GM21825 (cell line): ENCODE measurements at regions not wholly inside any gene's neighbourhood (a gene's known extent, or its start where the extent isn't known, plus 50 kb on each side); places are given as distances from the start of the nearest gene placed in this dataset.
"Not testable (repeated sequence)": the region's sequence is repeated elsewhere in the genome, so short reads cannot be mapped to it uniquely, and the experiment has no call there.

ENCODE experiments used
- ATAC-seq: cut with Tn5 transposase; IDR thresholded peaks from one replicate; pipeline ENCODE4 v1.9.1; 2021; ENCODE audit warnings: mild to moderate bottlenecking, moderate library complexity; ENCODE audit not compliant: unreplicated experiment

DNA sequence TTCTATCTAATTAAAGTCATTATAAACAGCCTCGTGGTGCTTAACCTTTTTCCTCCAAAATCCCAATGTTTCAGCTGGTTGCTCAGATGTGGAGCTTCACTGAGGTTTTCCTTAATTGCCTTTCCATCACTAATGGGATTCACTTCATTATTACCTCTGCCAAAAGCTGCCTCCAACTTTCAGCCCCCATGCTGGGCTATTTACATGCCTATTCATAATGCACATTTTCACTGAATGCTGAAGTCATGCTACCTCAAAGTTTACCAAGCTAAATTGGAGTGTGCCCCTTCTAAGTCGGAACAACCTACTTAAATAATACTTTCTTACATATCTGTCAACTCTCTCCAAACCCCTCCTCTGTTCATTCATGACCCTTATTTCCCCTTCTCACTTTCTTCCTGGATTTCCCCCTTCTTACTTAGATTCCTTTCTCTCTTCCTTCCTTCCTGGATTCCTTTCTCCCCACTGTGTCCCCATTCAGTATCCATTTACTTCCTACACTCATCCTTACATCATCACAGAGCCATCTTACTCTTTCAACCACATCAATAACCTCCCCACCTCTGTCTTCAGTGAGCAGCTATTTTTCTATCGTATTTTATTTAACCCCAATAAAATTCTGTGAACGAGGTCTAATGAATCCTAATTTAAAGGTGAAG, 887.3 kb upstream of the TENM4 start:
- no peak for ATAC-seq

DNA sequence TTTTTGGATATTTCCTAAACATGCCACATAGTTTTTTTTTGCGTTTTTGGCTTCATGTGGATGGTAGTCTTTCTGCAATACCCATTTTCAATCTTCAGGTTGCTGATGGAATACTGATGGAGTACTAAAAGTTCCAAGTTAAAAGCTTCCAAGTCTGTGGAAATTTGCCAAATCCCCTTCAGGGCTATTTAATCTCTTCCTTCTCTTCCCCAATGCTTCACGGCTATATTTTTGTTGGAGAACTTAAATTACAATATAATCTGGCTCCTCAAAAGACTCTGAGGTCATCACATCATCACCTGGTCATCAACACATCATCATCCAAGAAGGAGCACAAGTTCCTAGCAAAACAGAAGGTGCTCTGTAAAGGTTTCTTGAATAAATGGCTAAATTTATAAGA, 881.0 kb upstream of the TENM4 start:
- ATAC-seq = no peak

DNA sequence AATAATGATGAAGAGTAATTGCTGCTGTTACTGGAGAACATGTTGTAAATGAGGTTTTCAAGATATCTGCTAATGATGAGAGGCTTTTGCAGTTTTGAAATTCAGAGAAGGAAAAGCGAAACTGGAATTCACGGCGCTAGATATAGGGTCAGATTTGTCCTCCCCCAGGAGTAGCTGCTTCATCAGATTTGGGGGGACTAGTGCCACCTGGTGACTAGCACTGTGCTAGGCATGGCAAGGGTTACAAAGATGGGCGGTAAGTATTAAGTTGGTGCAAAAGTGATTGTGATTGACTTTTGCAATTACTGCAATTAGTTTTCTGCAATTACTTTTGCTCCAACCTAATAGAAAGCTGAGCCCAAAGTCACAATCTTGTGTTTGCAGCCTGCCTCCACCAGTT, 879.9 kb upstream of the TENM4 start:
- ATAC-seq = no peak

DNA sequence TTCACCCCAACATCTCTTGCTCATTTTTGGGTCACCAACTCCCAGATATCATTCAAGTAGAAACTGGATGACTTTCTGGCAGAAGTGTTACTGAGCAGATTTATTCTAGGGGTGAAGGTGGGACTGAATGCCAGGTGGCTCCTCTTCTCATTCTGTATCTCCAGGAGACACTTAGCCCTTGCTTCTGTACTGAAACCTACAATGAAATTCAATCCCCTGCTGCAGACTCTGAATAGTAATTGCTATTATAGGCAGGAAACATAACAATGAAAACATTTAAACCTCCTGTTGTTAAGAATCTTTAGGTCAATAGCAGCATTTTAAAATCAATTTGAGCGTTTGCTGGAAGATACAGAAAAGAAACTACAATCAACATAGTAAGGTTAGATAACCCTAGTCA, 879.4 kb upstream of the TENM4 start:
- no peak for ATAC-seq

DNA sequence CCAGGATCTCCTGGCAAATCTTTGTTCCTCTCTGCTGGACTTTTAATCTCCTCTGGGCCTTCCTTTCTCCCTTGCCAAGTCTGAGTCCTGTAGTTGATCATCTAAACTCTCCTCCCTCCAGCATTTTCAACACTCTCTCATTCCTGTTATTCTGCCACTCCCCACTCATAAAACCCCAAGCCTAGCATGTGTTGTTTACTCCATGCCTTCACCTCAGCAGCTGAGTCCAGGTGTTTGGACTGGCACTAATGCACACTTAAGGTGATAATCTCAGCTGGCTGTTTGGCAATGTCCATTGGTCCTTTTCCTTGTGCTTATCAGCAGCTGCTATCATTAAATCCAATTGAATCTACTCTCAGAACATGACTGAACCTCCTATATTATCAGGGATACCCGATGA, 876.8 kb upstream of the TENM4 start:
- ATAC-seq = no peak

DNA sequence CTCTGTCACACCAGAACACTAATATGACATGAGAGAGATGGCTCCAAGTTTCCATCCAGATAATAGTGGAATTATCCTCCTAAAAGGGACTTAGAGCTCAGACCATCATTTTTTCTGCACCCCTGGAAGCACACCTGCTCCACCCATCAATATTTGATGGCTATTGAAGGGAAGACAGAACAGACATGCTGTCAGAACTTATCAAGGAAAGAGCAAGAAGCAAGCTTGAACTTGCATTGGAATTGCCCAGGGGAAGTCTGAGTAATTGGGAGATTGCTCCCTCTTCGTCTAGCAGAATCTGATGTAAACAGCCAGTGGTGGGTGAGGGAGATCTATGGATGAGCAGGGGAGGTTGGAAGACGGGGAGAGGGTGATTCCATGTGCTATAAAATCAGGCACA, 874.4 kb upstream of the TENM4 start:
- no peak for ATAC-seq

DNA sequence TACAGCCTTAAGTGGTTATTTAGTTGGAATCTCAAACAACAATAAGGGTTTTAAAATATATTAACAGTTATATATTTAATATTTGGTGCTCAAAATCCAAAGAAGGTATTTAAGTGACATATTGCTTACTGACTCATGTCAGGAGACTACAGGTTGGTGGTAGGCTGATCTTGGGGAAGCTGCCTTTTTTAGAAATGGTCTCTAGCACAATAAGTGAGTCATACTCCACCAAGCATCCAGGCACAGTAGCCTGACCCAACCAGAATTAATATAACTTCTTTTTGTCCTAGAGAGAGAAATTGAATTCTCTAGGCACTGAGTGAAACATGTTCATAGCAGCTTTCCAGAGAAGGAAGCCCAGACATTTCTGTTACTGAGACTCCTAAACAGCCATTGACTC, 868.5 kb upstream of the TENM4 start:
- no peak for ATAC-seq

DNA sequence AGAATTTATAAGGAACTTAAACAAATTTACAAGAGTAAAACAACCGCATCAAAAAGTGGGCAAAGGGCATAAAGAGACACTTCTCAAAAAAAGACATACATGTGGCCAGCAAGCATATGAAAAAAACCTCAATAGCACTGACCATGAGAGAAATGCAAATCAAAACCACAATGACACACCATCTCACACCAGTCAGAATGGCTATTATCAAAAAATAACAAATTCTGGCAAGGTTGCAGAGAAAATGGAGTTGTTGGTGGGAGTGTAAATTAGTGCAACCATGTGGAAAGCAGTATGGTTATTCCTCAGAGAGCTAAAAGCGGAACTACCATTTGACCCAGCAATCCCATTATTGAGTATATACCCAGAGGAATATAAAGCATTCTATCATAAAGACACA, 866.8 kb upstream of the TENM4 start:
- no peak for ATAC-seq

DNA sequence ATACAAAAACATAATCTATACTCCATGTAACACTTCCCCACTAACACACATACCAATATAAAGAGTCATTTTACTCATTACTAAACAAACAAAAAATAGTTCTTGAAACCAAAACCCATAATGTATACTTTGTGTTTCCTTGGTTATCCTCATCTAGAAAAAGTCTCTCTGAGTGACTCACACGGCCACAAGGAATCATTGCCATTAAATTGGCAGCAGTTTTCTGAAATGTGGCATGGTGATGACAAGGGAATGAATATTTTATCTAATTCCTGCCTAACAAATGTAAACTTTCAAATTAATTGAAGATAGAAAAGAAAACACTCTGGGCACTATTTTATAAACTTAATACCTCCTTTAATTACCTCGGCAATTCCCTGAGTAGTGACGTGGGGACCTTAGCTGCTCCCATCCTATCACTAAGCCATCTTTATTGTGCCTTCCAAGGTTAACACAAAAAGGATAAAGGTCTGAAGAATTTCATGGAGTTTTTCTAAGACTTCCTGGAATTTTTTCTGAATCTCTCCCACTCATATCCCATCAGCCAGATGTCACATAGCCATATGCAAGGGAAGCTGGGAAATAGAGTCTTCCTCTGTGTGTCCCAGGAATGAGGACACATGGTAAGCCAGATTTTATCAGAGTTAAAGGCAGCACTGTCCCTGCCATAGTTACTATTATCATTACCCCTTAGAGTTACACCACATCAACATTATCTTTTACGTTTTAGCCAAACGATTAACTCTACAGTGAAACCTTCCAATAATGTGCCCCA, 857.2 kb upstream of the TENM4 start:
- ATAC-seq = no peak

DNA sequence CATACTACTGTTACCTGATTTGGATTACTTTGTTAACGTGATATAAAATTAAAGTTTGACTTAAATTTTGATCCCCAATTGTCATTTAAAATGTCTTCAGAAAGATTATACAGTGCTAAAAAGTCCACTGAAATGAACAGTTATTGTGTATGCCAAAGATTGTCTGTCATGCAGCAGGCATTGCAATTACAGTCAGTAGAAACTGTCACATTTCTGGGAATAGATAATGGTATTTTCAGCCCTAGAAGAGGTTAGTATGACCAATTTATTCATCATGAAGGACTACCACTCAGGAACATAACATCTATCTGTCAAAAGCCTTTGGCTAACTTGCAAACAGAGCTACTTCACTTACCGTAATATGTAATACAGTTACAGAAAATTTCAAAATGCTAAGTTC, 852.5 kb upstream of the TENM4 start:
- no peak for ATAC-seq

DNA sequence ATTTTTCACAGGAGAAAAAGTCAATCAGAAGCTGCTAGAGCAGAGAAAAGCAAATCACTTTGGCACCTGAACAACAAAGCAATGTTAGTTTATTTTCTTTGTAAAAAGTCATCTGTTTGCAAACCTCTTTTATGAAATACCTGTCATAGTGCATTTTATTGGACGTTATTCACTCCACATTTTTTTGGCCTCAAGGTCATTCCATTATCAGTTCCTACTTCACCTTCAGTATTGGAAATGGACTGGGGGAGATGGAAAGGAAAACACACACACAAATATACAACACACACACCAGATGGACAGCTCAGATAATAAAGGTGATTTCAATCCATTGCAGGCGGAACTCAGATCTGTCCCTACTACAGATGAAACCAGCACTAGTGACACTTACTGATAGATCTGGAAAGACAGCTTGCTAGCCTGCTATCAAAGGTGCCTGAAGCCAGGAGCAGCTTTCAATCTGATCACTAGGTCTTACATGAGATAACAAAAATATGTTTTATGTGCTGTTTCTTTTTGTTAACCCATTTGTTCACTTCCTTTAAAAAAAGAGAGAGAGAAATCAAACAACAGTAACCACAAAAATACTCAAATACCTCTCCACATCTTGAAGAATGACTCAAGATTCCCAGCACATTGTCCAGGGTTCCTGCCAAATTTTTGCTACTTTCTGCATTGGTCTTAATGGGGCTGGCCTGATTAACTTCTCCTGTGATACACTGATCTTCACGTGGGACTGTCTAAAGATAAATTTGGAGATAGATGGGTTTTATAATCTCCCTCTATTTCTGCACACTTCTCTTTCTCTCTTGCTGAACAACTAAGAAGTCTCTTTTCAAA, 844.3 kb upstream of the TENM4 start:
- ATAC-seq = no peak

DNA sequence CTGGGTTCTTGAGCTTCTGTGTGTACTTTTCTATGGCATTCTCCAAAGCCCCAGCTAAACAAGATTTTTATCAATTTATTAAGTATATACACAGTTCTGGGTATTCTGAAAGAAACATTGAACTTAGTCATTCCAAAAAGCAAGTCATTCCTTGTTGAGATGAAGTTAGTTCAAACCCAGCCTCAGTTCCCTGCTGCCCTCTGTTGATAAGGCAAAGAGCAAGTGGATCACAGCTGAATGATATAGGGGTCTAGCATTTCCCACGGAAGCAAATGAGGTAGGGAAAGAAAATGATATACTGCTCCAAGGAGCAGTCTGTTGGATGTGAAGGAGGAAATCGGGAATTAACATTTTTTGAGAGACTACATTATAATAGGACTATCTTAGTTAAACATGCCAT, 841.8 kb upstream of the TENM4 start:
- no peak for ATAC-seq

DNA sequence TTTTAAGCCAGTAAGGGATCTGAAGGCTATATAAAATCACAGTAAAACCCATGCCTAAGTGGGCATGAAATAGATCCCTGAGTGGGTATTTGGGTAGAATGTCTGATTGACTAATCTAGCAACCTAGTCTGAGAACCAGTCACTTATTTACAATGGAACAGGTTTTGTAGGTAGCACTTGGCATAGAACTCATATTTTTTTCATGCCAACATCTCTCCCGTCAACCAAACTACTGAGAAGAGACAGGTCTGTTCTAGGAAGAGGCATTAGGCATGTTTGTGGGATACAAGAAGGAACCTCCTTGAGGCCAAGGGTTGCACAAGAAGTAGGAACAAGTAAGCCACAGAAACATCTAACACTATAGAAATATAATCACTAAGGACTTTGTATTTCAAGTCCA, 840.4 kb upstream of the TENM4 start:
- ATAC-seq = no peak

DNA sequence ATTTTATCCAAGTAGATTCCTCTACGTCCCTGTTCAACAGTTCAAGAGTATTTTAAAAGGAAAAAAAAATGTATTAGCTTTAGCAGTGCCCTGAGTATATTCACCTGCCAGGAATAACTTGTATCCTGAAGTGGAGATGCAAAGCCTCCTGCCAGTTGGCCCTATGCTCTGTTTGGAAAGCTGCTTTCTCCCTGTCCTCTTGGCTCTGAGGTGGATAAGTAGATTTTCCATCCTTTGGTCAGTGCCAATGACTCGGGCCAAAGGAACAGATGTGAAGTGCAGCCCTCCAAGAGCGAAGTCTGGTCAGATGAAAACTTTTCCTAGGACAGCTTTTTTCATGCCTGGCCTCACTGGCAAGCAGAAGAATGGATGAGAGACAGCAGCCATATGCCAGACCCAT, 839.9 kb upstream of the TENM4 start:
- ATAC-seq = no peak

DNA sequence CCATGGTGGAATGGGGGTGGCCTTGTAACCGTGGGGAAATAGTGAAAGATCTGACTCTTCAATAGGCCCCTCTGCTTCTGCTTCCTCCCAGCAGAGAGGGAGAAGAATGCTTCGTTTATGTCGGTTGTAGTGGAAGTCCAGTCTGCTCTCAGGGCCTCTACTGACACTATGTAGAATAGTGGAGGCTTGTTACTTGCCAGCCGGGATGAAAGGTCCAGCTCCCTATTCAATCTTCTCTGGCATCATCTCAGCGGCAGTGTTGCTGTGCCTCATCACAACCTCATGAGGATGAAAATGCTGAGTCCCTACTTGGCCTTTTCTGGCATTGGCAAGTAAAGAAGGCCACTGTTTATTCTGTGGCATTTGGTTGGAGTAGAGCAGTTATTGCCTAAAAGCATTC, 820.9 kb upstream of the TENM4 start:
- ATAC-seq = no peak

DNA sequence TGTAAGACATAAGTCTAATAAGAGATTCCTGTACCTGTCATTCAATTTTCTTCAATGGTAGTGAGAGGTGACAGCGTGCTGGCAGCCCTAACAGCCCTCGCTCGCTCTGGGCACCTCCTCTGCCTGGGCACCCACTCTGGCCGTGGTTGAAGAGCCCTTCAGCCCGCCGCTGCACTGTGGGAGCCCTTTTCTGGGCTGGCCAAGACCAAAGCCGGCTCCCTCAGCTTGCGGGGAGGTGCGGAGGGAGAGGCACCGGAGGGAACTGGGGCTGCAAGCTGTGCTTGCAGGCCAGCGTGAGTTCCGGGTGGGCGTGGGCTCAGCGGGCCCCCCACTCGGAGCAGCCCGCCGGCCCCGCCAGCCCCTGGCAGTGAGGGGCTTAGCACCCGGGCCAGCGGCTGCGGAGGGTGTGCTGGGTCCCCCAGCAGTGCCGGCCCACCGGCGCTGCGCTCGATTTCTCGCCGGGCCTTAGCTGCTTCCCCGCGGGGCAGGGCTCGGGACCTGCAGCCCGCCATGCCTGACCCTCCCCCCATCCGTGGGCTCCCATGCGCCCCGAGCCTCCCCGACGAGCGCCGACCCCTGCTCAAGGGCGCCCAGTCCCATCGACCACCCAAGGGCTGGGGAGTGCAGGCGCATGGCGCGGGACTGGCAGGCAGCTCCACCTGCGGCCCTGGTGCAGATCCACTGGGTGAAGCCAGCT, 816.6 kb upstream of the TENM4 start:
- ATAC-seq = not testable (repeated sequence)

DNA sequence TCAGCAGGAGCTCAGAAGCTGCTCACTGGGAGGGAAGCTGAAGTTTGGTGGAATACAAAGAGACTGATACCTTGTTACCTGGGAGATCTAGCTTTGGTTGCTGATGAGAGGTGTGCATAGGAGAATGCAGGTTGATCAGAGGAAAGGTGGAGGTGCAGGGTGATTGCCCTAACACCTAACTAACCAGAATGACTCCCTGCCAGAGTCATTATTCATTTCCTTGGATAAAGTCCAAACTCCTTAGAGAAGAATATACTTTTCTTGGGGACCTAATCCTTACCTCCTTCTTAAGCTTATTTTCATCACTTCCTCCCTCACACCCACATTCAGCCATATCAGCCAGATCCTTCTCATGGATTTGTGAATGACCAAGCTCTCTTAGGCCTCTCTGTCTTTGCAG, 814.2 kb upstream of the TENM4 start:
- ATAC-seq = no peak

DNA sequence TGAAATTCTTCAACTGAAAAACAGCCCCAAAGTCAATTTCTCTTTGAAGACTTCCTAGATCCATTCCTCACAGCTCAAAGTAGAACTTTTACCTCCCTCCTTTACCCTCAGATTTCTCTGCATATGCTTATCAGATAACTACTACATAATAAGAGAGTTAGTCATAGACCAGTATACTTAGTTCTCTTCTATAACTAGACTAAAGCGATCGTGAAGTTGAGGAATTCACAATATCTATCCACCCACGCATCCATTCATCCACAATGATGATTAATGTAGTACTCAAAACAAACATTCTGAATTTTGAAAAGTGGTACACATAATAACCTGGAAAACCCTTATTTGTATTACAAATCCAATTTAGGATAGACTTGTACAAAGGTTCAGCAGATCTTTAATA, 800.9 kb upstream of the TENM4 start:
- no peak for ATAC-seq

DNA sequence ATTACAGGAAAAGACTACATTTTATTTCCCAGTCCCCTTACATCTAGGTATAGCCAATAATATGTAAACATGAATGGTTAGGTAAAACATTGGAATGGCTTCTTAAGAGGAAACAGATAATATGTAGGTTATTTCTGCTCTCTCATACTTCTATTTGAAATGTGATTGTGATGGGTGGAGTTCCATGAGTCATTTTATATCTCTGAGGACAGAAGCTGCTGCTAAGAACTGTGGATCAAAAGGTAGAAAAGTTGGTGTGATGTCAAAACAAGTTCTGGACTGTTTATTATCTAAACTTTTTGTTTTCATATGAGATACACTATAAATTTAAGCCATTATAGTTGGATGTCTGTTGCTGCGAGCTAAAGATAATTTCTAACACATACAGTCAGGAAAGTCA, 799.4 kb upstream of the TENM4 start:
- no peak for ATAC-seq

DNA sequence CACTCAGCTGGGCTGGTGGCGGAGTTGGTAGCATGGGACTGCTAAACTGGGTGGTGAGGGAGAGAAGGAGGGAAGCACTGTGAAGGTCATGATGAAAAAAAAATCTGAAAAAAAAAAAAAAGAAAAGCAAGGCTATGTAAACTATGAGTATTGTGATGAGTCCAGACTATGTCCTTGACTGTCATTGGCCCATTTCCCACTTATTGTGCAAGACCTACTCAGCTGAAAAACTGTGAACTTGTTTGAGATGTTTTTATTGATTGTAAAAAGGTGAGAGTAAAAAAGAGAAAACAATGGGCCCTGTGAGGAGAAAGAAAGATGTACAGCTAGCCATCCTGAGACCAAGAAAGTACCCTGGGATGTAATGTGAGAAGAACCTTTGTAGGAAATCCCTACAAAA, 798.4 kb upstream of the TENM4 start:
- no peak for ATAC-seq

DNA sequence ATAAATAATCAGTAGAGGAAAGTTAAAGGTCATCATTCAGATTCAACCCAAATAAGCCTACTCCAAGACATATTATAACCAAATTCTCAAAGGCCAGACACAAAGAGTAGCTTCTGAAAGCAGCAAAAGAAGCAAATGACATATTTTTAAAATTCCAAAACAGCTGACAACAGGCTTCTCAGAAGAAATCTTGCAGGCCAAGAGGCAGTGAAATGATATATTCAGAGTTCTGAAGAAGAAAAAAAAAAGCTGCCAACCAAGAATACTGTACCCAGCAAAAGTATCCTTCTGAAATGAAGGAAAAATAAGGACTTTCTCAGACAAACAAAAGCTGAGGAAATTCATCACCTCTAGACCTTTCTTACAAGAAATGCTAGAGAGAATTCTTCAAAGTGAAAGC, 787.1 kb upstream of the TENM4 start:
- ATAC-seq = no peak
